ENCODE measurements at regions not wholly inside any gene's neighbourhood (a gene's known extent, or its start where the extent isn't known, plus 50 kb on each side); places are given as distances from the start of the nearest gene placed in this dataset.

GRCh38 chr5:159743234-159743633 is 173.0 kb upstream of the ADRA1B start:
- no peak for ATAC-seq
- Mint-ChIP-seq H3K36me3 (ENCODE audit: low read depth) (no peaks in the 10 kb centered on the region), H3K4me3 (no peak overlapping the region), H3K27me3 (peaks cover 13% of the 10 kb centered on the region), H3K27ac (no peak overlapping the region), H3K4me1 (no peaks in the 10 kb centered on the region), H3K9me3 (ENCODE audit: low read depth) (peaks cover 4% of the 10 kb centered on the region)
- POLR2A ChIA-PET, result no interaction called here
- intact Hi-C loops (cut with DNase I, micrococcal nuclease), result no loop called here
- no peak for DNase-seq
- CTCF ChIA-PET, result interaction anchor here (0.7 to 1.0 kb wide), 2 partner anchors 9 to 1244 kb away, joined by 3 to 5 read pairs; no protein-coding TSS in a partner anchor

- Mint-ChIP-seq H3K27me3 (no peaks in the 10 kb centered on the region), H3K4me3 (no peak overlapping the region), H3K36me3 (ENCODE audit: low read depth) (peaks cover 2% of the 10 kb centered on the region), H3K4me1 (peaks cover 3% of the 10 kb centered on the region), H3K27ac (no peak overlapping the region), H3K9me3 (ENCODE audit: low read depth) (peaks cover 5% of the 10 kb centered on the region)
- CTCF ChIA-PET, result no interaction called here
- POLR2A ChIA-PET, result no interaction called here
- intact Hi-C loops (cut with DNase I, micrococcal nuclease), result no loop called here
- no peak for DNase-seq
- no peak for ATAC-seq
These were observed 169.6 kb upstream of the ADRA1B start for GRCh38 chr5:159746707-159747106.

GRCh38 chr5:159749146-159749545 is 167.1 kb upstream of the ADRA1B start:
- no peak overlapping the region for H3K27ac Mint-ChIP-seq
- ChIA-PET POLR2A (no interaction called here), CTCF (no interaction called here)
- intact Hi-C loops (cut with DNase I, micrococcal nuclease), result no loop called here
- H3K36me3 Mint-ChIP-seq (ENCODE audit: low read depth), result peaks cover 2% of the 10 kb centered on the region
- no peak for DNase-seq
- peaks cover 3% of the 10 kb centered on the region for H3K4me1 Mint-ChIP-seq
- no peaks in the 10 kb centered on the region for H3K27me3 Mint-ChIP-seq
- no peak for ATAC-seq
- no peak overlapping the region for H3K4me3 Mint-ChIP-seq
- peaks cover 15% of the 10 kb centered on the region for H3K9me3 Mint-ChIP-seq (ENCODE audit: low read depth)

DNA sequence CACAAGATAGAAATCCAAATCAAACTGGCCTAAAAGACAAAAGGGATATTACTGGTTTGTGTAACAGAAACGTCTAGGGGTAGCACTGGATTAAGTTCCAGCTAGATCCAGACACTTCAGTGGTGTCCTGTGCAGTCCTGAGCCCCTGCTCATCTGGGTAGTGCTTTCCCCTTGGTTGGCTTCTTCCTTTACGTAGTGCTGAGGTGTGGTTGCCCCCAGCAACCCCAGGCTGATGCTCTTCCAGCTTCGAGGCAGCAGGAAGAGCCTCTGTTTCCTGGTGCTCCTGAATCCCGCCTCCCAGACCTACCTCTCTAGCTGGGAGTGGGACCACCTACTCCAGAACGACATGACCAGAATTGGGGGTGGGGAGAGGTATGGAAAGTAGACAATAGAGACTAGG is 166.1 kb upstream of the ADRA1B start:
- Mint-ChIP-seq H3K27me3 (no peaks in the 10 kb centered on the region), H3K36me3 (ENCODE audit: low read depth) (peaks cover 2% of the 10 kb centered on the region), H3K4me3 (no peak overlapping the region), H3K4me1 (peaks cover 3% of the 10 kb centered on the region), H3K9me3 (ENCODE audit: low read depth) (peaks cover 15% of the 10 kb centered on the region), H3K27ac (no peak overlapping the region)
- ChIA-PET CTCF (interaction anchor here (1.0 kb wide), 1 partner anchor 34 kb away, joined by 3 read pairs; no protein-coding TSS in a partner anchor), POLR2A (no interaction called here)
- no peak for ATAC-seq
- DNase-seq, result no peak
- intact Hi-C loops (cut with DNase I, micrococcal nuclease), result no loop called here

GRCh38 chr5:159751459-159751858 is 164.8 kb upstream of the ADRA1B start:
- ATAC-seq, result no peak
- CTCF ChIA-PET, result no interaction called here
- POLR2A ChIA-PET, result no interaction called here
- no peaks in the 10 kb centered on the region for H3K27me3 Mint-ChIP-seq
- peaks cover 2% of the 10 kb centered on the region for H3K36me3 Mint-ChIP-seq (ENCODE audit: low read depth)
- no peak overlapping the region for H3K4me3 Mint-ChIP-seq
- intact Hi-C loops (cut with DNase I, micrococcal nuclease), result no loop called here
- DNase-seq, result no peak
- H3K9me3 Mint-ChIP-seq (ENCODE audit: low read depth), result peaks cover 15% of the 10 kb centered on the region
- H3K4me1 Mint-ChIP-seq, result peaks cover 3% of the 10 kb centered on the region
- H3K27ac Mint-ChIP-seq, result no peak overlapping the region

DNA sequence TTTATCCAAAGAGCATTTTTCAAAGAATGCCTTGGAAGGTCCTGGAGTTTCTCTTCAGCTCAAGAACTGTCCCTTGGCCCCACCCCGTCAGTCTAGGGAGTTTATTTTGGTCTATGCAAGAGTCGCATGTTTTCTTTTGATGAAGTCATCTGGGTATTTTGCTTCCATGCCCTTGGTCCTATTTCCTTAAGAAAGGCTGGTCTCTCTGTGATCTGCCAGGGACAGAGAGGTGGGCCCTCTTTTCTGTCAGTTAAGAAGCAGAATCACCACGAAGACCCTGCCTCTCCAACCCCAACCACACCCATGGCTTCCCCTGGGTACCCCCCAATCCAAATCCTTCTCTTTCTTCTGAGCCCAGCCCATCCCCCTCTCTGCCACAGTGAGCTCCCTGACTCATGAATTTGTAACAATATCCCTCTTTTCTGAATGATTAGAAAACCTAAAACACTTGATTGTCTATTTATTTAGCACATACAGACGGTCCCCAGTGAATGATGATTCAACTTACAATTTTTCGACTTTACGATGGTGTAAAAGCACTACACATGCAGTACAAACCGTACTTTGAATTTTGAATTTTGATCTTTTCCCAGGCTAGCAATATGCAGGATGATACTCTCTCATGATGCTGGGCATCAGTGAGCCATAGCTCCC is 163.5 kb upstream of the ADRA1B start:
- H3K27me3 Mint-ChIP-seq, result no peaks in the 10 kb centered on the region
- no peak overlapping the region for H3K4me3 Mint-ChIP-seq
- ChIA-PET CTCF (no interaction called here), POLR2A (interaction anchor here (0.7 kb wide), 1 partner anchor 64 kb away, joined by 3 read pairs; no protein-coding TSS in a partner anchor)
- intact Hi-C loops (cut with DNase I, micrococcal nuclease), result no loop called here
- DNase-seq (no peak), ATAC-seq (no peak)
- H3K36me3 Mint-ChIP-seq (ENCODE audit: low read depth), result peaks cover 2% of the 10 kb centered on the region
- peaks cover 15% of the 10 kb centered on the region for H3K9me3 Mint-ChIP-seq (ENCODE audit: low read depth)
- H3K4me1 Mint-ChIP-seq, result peaks cover 3% of the 10 kb centered on the region
- H3K27ac Mint-ChIP-seq, result no peak overlapping the region

DNA sequence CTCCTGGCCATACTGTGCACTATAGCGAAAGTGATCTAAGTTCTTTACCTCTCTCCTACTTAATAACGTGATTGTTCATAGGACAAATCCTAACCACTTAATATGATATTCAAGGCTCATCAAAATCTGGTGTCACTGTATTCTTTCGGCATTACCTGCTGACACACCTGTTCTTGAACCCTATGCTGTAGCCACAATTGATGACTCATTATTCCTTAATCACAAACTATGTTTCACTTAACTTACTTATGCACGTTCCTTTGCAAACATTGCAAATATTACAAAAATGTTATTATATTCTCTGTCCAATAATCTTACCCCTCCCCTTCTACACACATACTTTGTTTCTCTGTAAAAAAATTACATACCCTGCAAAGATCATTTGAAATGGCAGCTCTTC is 158.1 kb upstream of the ADRA1B start:
- Mint-ChIP-seq H3K9me3 (ENCODE audit: low read depth) (no peaks in the 10 kb centered on the region), H3K4me1 (no peaks in the 10 kb centered on the region), H3K27me3 (peaks cover 5% of the 10 kb centered on the region), H3K36me3 (ENCODE audit: low read depth) (no peaks in the 10 kb centered on the region), H3K27ac (no peak overlapping the region), H3K4me3 (no peak overlapping the region)
- ATAC-seq (no peak), DNase-seq (no peak)
- intact Hi-C loops (cut with DNase I, micrococcal nuclease), result no loop called here
- ChIA-PET CTCF (no interaction called here), POLR2A (no interaction called here)

DNA sequence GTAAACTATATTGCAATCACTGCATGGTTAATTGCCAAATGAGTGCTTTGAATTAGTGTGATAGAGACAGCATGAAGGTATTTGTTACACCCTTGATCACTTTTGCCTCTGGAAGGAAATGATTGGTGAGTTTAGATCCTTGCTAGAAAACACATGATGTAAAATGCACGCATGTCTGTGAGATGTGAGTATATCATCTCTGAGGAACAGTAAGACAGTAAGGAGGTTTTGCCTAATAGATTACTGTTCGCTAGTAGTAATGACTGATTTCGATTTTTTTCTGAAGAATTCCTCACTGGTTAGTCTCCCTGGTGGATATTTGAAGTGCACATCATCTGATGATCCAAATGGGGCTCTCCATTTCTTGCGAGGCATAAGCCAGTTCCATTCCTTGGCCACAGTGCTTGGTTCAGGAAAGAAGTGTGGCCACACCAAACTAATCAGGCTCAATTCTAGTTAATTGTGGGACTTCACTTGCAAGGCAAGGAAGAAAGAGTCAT is 156.4 kb upstream of the ADRA1B start:
- ATAC-seq, result no peak
- DNase-seq, result no peak
- CTCF ChIA-PET, result no interaction called here
- peaks cover 12% of the 10 kb centered on the region for H3K27me3 Mint-ChIP-seq
- POLR2A ChIA-PET, result no interaction called here
- H3K27ac Mint-ChIP-seq, result no peak overlapping the region
- no peaks in the 10 kb centered on the region for H3K36me3 Mint-ChIP-seq (ENCODE audit: low read depth)
- intact Hi-C loops (cut with DNase I, micrococcal nuclease), result no loop called here
- H3K4me3 Mint-ChIP-seq, result no peak overlapping the region
- H3K9me3 Mint-ChIP-seq (ENCODE audit: low read depth), result no peaks in the 10 kb centered on the region
- peaks cover 10% of the 10 kb centered on the region for H3K4me1 Mint-ChIP-seq

DNA sequence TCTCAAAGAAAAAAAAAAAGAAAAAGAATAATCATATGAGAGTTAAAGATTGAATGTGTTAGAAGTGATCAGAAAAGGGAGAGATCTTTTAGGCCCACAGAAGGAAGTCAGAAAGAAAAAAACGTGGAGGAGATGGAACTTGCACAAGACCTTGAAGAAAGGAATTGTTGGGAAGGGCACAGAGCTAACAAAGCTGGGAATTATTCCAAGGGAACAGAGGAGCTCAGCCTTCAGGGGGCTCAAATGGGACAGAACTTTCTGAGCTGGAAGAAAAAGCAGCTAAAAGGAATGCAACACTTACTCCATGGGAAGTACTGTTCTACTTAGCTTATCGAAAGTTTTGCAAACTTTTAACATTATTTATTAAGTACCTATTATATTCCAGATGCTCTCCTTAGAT is 153.4 kb upstream of the ADRA1B start:
- ATAC-seq (no peak), DNase-seq (no peak)
- H3K27me3 Mint-ChIP-seq, result peaks cover 20% of the 10 kb centered on the region
- no peak overlapping the region for H3K4me3 Mint-ChIP-seq
- intact Hi-C loops (cut with DNase I, micrococcal nuclease), result no loop called here
- H3K4me1 Mint-ChIP-seq, result peaks cover 10% of the 10 kb centered on the region
- ChIA-PET POLR2A (no interaction called here), CTCF (interaction anchor here (0.7 kb wide), 1 partner anchor 177 kb away, joined by 3 read pairs; no protein-coding TSS in a partner anchor)
- H3K27ac Mint-ChIP-seq, result no peak overlapping the region
- no peaks in the 10 kb centered on the region for H3K36me3 Mint-ChIP-seq (ENCODE audit: low read depth)
- no peaks in the 10 kb centered on the region for H3K9me3 Mint-ChIP-seq (ENCODE audit: low read depth)

GRCh38 chr5:159763562-159763961 is 152.7 kb upstream of the ADRA1B start:
- DNase-seq (no peak), ATAC-seq (no peak)
- Mint-ChIP-seq H3K9me3 (ENCODE audit: low read depth) (no peaks in the 10 kb centered on the region), H3K36me3 (ENCODE audit: low read depth) (no peaks in the 10 kb centered on the region), H3K27me3 (peaks cover 22% of the 10 kb centered on the region), H3K4me3 (no peak overlapping the region), H3K27ac (no peak overlapping the region), H3K4me1 (peaks cover 10% of the 10 kb centered on the region)
- ChIA-PET POLR2A (no interaction called here), CTCF (no interaction called here)
- intact Hi-C loops (cut with DNase I, micrococcal nuclease), result no loop called here

DNA sequence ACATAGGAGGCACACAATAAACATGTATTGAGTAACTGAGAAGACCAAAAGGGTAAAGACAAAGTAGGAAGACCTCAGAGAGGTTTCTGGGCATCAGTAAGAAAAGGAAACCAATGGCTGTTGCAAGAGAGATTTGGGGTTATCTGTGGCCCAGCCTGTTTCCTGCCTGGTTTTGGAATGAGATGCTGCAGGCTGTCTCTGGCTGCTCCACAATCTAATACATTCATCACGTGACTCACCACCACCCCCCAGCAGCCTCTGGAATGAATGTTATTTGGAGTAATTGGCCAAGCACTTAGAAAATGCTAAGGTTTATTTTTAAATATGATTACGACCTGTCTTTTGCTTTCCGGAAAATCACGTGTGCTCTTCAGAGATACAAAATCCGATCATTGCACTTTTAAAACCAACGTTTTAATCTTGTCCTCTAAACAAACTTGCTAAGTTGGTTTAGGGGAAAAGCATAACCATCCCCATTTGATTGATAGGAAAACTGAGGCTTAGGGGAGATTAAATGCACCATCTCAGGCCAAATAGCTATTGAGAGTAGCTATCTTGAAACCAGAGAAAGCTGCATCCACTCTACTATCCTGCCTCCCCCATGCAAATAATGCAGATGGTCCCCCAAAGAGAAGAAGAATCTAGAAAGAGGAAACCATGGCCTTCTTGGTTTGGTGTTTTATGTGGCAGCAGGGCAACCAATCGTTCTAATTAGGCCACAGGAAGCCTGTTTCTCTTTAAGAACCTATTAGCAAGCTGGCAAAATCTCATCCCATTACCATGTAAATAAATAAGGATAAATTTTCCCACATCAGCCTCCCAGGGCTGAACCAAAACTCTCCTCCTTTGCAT is 151.8 kb upstream of the ADRA1B start:
- H3K4me3 Mint-ChIP-seq, result no peak overlapping the region
- ChIA-PET CTCF (interaction anchor here (0.7 kb wide), 1 partner anchor 148 kb away, joined by 3 read pairs; no protein-coding TSS in a partner anchor), POLR2A (interaction anchor here (0.6 kb wide), 1 partner anchor 306 kb away, joined by 3 read pairs; no protein-coding TSS in a partner anchor)
- no peaks in the 10 kb centered on the region for H3K36me3 Mint-ChIP-seq (ENCODE audit: low read depth)
- intact Hi-C loops (cut with DNase I, micrococcal nuclease), result no loop called here
- no peaks in the 10 kb centered on the region for H3K9me3 Mint-ChIP-seq (ENCODE audit: low read depth)
- no peak overlapping the region for H3K27ac Mint-ChIP-seq
- peaks cover 26% of the 10 kb centered on the region for H3K27me3 Mint-ChIP-seq
- peak; percentile 38 for DNase-seq
- H3K4me1 Mint-ChIP-seq, result peaks cover 10% of the 10 kb centered on the region
- ATAC-seq, result peak; percentile 55

- DNase-seq (no peak), ATAC-seq (no peak)
- Mint-ChIP-seq H3K4me3 (no peak overlapping the region), H3K27me3 (peaks cover 25% of the 10 kb centered on the region), H3K36me3 (ENCODE audit: low read depth) (no peaks in the 10 kb centered on the region), H3K9me3 (ENCODE audit: low read depth) (no peaks in the 10 kb centered on the region), H3K27ac (no peak overlapping the region), H3K4me1 (peaks cover 10% of the 10 kb centered on the region)
- intact Hi-C loops (cut with DNase I, micrococcal nuclease), result no loop called here
- ChIA-PET CTCF (interaction anchor here (0.7 kb wide), 1 partner anchor 147 kb away, joined by 3 read pairs; no protein-coding TSS in a partner anchor), POLR2A (interaction anchor here (0.6 kb wide), 1 partner anchor 307 kb away, joined by 3 read pairs; no protein-coding TSS in a partner anchor)
These were observed 151.2 kb upstream of the ADRA1B start for GRCh38 chr5:159765135-159765433.

Data from activated CD4-positive, alpha-beta T cell treated with anti-CD3 and anti-CD28 coated beads for 36 hours (primary cell).